Liver (tissue), 8 donors: ENCODE measurements at regions not wholly inside any gene's neighbourhood (a gene's known extent, or its start where the extent isn't known, plus 50 kb on each side); places are given as distances from the start of the nearest gene placed in this dataset.

Experiments
- DNase-seq: peaks from one replicate; pipeline ENCODE4 v3.0.0-alpha.2; 2017; ENCODE audit warnings: low spot score
- H3K27ac ChIP-seq, 2 donors: one replicate each; pipeline ENCODE4 v1.7.0; 2013; ENCODE audit warnings: inconsistent platforms in 2 of 2, low read length in 2 of 2, control low read depth in 1 of 2, low read depth in 1 of 2, mild to moderate bottlenecking in 1 of 2
- H3K27me3 ChIP-seq, 4 donors: one replicate each; pipeline versions ENCODE4 v1.6.1 to v1.7.0; 2013; ENCODE audit warnings: low read length in 3 of 4, inconsistent platforms in 1 of 4, mild to moderate bottlenecking in 1 of 4, moderate library complexity in 1 of 4; ENCODE audit not compliant: control insufficient read depth in 4 of 4, insufficient read depth in 4 of 4
- H3K36me3 ChIP-seq, 4 donors: one replicate each; pipeline versions ENCODE4 v1.6.1 to v1.7.0; 2013; ENCODE audit warnings: low read length in 3 of 4, mild to moderate bottlenecking in 3 of 4, low read depth in 1 of 4, moderate library complexity in 1 of 4; ENCODE audit not compliant: control insufficient read depth in 4 of 4, insufficient read depth in 3 of 4
- H3K4me1 ChIP-seq, 4 donors: one replicate each; pipeline versions ENCODE4 v1.6.1 to v1.7.0; 2013; ENCODE audit warnings: low read length in 3 of 4, mild to moderate bottlenecking in 3 of 4, moderate library complexity in 1 of 4; ENCODE audit not compliant: control insufficient read depth in 4 of 4, insufficient read depth in 4 of 4
- H3K4me3 ChIP-seq, 3 donors: one replicate each; pipeline versions ENCODE4 v1.6.1 to v1.7.0; 2013; ENCODE audit warnings: low read length in 3 of 3, control low read depth in 1 of 3, low read depth in 1 of 3, mild to moderate bottlenecking in 1 of 3
- H3K9ac ChIP-seq, 2 donors: one replicate each; pipeline ENCODE4 v1.7.0; 2013; ENCODE audit warnings: low read length in 2 of 2, mild to moderate bottlenecking in 2 of 2, moderate library complexity in 2 of 2, control low read depth in 1 of 2, low read depth in 1 of 2
- H3K9me3 ChIP-seq, 4 donors: one replicate each; pipeline versions ENCODE4 v1.6.1 to v1.7.0; 2013; ENCODE audit warnings: low read length in 3 of 4; ENCODE audit not compliant: control insufficient read depth in 4 of 4
- EGR1 ChIP-seq, 2 donors: IDR thresholded peaks; 2 replicates each; pipeline ENCODE4 v1.6.1; 2016 to 2018; ENCODE audit warnings: antibody characterized with exemption in 2 of 2, low read depth in 2 of 2
- FOXA1 ChIP-seq: IDR thresholded peaks from 2 replicates; pipeline ENCODE4 v1.6.1; 2016; ENCODE audit warnings: antibody characterized with exemption
- FOXA2 ChIP-seq: IDR thresholded peaks from 2 replicates; pipeline ENCODE4 v1.6.1; 2016; ENCODE audit warnings: antibody characterized with exemption
- GABPA ChIP-seq, 2 donors: IDR thresholded peaks in 1 of 2; conservative IDR thresholded peaks in 1 of 2; 2 replicates each; pipeline ENCODE4 v1.6.1; 2016; ENCODE audit warnings: antibody characterized with exemption in 2 of 2, mild to moderate bottlenecking in 1 of 2, moderate library complexity in 1 of 2
- HNF4A ChIP-seq, 2 donors: conservative IDR thresholded peaks; 2 replicates each; pipeline ENCODE4 v1.6.1; 2016; ENCODE audit warnings: antibody characterized with exemption in 2 of 2, mild to moderate bottlenecking in 2 of 2
- HNF4G ChIP-seq: IDR thresholded peaks from 2 replicates; pipeline ENCODE4 v1.6.1; 2016; ENCODE audit warnings: antibody characterized with exemption
- JUND ChIP-seq, 2 donors: IDR thresholded peaks; 2 replicates each; pipeline ENCODE4 v1.6.1; 2016; ENCODE audit warnings: antibody characterized with exemption in 2 of 2
- NR2F2 ChIP-seq: IDR thresholded peaks from 2 replicates; pipeline ENCODE4 v1.6.1; 2016; ENCODE audit warnings: antibody characterized with exemption
- RAD21 ChIP-seq, 2 donors: IDR thresholded peaks; 2 replicates each; pipeline ENCODE4 v1.6.1; 2016; ENCODE audit warnings: antibody characterized with exemption in 2 of 2, mild to moderate bottlenecking in 2 of 2
- RXRA ChIP-seq, 2 donors: IDR thresholded peaks; 2 replicates each; pipeline ENCODE4 v1.6.1; 2017 to 2018; ENCODE audit warnings: antibody characterized with exemption in 2 of 2, mild to moderate bottlenecking in 1 of 2
- SP1 ChIP-seq: IDR thresholded peaks from 2 replicates; pipeline ENCODE4 v1.6.1; 2018; ENCODE audit warnings: antibody characterized with exemption, mild to moderate bottlenecking
- TAF1 ChIP-seq: conservative IDR thresholded peaks from 2 replicates; pipeline ENCODE4 v1.6.1; 2016; ENCODE audit warnings: antibody characterized with exemption, mild to moderate bottlenecking
- WGBS: extraction: QIAGEN DNeasy Blood & Tissue Kit; methylation state at CpG from one replicate; pipeline ENCODE4 v1.1.7; 2013; 5-methylcytosine and 5-hydroxymethylcytosine counted together
- TF ChIP-seq, protein P1 (sequence below): IDR thresholded peaks from 2 replicates; pipeline ENCODE4 v1.6.1; 2016; ENCODE audit warnings: antibody characterized with exemption
- TF ChIP-seq, protein P2 (sequence below): IDR thresholded peaks from 2 replicates; pipeline ENCODE4 v1.6.1; 2016; ENCODE audit warnings: antibody characterized with exemption
- TF ChIP-seq, protein P3 (sequence below): IDR thresholded peaks from 2 replicates; pipeline ENCODE4 v1.6.1; 2016; ENCODE audit warnings: antibody characterized with exemption, mild to moderate bottlenecking
- TF ChIP-seq, protein P4 (sequence below): fragments of 150-350 bp; IDR thresholded peaks from 2 replicates; pipeline ENCODE4 v1.5.1; 2017; ENCODE audit warnings: improper control_type of control experiment, low read depth, low read length; ENCODE audit not compliant: missing input control
- TF ChIP-seq, protein P5 (sequence below): IDR thresholded peaks from 2 replicates; pipeline ENCODE4 v1.6.1; 2016; ENCODE audit warnings: antibody characterized with exemption
- donor health status: healthy.
- donor health status: healthy.
- donor health status: healthy.
- donor health status: healthy.
- donor health status: healthy.

DNA sequence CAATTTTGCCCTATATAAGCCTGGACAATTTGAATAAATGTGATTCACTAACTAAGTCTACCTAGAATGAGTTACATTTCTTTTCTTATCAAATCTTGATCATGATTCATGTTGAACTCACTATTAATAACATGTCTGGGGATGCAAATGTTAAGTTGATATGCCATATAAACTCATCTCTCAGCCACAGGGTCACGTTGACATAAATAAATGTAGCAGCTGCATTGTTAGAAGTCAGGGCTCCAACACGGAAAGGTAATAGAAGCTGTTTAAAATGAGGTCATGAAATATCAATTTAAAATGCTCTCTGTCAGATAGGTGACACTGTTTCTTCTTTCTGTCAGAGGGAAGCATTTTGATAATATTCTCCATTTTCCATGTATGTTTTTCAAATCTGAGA is 521.9 kb downstream of the CCDC85A start:
- Histone ChIP-seq H3K27me3 (no peaks in the 10 kb centered on the region), H3K36me3 (no peaks in the 10 kb centered on the region), H3K4me1 (no peaks in the 10 kb centered on the region), H3K4me3 (no peak overlapping the region), H3K9me3 (no peaks in the 10 kb centered on the region), H3K9ac (no peak overlapping the region), H3K27ac (no peak overlapping the region)
- 63% methylated on average over 2 of the region's 2 CpGs for WGBS
- DNase-seq: no peak
- TF ChIP-seq TAF1 (no peak), JUND (IDR thresholded peaks at IDR 0.05) (no peak), FOXA1 (no peak), NR2F2 (no peak), RXRA (IDR thresholded peaks at IDR 0.05) (no peak), HNF4A (conservative IDR thresholded peaks at IDR 0.05) (no peak), SP1 (no peak), HNF4G (no peak), EGR1 (IDR thresholded peaks at IDR 0.05; ENCODE audit: low read depth in 2 of 2) (no peak), GABPA (IDR thresholded peaks at IDR 0.05 in 1 of 2, conservative IDR thresholded peaks at IDR 0.05 in 1 of 2) (no peak), FOXA2 (no peak), RAD21 (IDR thresholded peaks at IDR 0.05) (no peak)
- TF ChIP-seq, protein P1, sequence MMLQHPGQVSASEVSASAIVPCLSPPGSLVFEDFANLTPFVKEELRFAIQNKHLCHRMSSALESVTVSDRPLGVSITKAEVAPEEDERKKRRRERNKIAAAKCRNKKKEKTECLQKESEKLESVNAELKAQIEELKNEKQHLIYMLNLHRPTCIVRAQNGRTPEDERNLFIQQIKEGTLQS: no peak
- TF ChIP-seq, protein P2, sequence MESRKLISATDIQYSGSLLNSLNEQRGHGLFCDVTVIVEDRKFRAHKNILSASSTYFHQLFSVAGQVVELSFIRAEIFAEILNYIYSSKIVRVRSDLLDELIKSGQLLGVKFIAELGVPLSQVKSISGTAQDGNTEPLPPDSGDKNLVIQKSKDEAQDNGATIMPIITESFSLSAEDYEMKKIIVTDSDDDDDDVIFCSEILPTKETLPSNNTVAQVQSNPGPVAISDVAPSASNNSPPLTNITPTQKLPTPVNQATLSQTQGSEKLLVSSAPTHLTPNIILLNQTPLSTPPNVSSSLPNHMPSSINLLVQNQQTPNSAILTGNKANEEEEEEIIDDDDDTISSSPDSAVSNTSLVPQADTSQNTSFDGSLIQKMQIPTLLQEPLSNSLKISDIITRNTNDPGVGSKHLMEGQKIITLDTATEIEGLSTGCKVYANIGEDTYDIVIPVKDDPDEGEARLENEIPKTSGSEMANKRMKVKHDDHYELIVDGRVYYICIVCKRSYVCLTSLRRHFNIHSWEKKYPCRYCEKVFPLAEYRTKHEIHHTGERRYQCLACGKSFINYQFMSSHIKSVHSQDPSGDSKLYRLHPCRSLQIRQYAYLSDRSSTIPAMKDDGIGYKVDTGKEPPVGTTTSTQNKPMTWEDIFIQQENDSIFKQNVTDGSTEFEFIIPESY: no peak
- TF ChIP-seq, protein P3, sequence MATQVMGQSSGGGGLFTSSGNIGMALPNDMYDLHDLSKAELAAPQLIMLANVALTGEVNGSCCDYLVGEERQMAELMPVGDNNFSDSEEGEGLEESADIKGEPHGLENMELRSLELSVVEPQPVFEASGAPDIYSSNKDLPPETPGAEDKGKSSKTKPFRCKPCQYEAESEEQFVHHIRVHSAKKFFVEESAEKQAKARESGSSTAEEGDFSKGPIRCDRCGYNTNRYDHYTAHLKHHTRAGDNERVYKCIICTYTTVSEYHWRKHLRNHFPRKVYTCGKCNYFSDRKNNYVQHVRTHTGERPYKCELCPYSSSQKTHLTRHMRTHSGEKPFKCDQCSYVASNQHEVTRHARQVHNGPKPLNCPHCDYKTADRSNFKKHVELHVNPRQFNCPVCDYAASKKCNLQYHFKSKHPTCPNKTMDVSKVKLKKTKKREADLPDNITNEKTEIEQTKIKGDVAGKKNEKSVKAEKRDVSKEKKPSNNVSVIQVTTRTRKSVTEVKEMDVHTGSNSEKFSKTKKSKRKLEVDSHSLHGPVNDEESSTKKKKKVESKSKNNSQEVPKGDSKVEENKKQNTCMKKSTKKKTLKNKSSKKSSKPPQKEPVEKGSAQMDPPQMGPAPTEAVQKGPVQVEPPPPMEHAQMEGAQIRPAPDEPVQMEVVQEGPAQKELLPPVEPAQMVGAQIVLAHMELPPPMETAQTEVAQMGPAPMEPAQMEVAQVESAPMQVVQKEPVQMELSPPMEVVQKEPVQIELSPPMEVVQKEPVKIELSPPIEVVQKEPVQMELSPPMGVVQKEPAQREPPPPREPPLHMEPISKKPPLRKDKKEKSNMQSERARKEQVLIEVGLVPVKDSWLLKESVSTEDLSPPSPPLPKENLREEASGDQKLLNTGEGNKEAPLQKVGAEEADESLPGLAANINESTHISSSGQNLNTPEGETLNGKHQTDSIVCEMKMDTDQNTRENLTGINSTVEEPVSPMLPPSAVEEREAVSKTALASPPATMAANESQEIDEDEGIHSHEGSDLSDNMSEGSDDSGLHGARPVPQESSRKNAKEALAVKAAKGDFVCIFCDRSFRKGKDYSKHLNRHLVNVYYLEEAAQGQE: no peak
- TF ChIP-seq, protein P4, sequence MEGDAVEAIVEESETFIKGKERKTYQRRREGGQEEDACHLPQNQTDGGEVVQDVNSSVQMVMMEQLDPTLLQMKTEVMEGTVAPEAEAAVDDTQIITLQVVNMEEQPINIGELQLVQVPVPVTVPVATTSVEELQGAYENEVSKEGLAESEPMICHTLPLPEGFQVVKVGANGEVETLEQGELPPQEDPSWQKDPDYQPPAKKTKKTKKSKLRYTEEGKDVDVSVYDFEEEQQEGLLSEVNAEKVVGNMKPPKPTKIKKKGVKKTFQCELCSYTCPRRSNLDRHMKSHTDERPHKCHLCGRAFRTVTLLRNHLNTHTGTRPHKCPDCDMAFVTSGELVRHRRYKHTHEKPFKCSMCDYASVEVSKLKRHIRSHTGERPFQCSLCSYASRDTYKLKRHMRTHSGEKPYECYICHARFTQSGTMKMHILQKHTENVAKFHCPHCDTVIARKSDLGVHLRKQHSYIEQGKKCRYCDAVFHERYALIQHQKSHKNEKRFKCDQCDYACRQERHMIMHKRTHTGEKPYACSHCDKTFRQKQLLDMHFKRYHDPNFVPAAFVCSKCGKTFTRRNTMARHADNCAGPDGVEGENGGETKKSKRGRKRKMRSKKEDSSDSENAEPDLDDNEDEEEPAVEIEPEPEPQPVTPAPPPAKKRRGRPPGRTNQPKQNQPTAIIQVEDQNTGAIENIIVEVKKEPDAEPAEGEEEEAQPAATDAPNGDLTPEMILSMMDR: no peak
- TF ChIP-seq, protein P5, sequence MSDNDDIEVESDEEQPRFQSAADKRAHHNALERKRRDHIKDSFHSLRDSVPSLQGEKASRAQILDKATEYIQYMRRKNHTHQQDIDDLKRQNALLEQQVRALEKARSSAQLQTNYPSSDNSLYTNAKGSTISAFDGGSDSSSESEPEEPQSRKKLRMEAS: no peak

DNA sequence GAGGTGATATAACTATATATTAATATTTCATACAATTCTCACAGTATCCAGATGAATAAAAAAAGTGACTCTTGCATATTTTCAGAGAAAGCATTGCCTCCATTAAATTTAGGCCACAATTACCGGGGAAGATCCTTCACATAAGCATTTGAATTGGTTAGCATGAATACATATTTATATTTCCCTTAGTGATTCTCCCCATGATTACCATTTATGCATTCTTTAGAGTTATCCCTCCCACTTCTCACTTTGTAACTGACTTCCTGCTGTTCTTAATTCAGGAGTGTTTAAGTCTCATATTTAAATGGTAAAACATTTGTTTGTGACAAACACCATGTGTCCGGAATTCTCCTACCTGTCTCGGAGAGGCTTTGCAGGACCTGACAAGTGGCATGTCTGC is 523.4 kb downstream of the CCDC85A start:
- no peak overlapping the region for H3K9ac ChIP-seq
- H3K27ac ChIP-seq: no peak overlapping the region
- no peaks in the 10 kb centered on the region for H3K36me3 ChIP-seq
- TF ChIP-seq HNF4A (conservative IDR thresholded peaks at IDR 0.05) (no peak), FOXA1 (no peak), HNF4G (no peak), RAD21 (IDR thresholded peaks at IDR 0.05) (no peak), NR2F2 (no peak)
- TF ChIP-seq, protein P1: no peak
- TF ChIP-seq, protein P5: no peak
- no peak overlapping the region for H3K4me3 ChIP-seq
- 68% methylated on average over 3 of the region's 3 CpGs for WGBS
- no peaks in the 10 kb centered on the region for H3K4me1 ChIP-seq
- no peaks in the 10 kb centered on the region for H3K9me3 ChIP-seq
- no peak for DNase-seq
- H3K27me3 ChIP-seq: no peaks in the 10 kb centered on the region
